ENCODE measurements at regions not wholly inside any gene's neighbourhood (a gene's known extent, or its start where the extent isn't known, plus 50 kb on each side); places are given as distances from the start of the nearest gene placed in this dataset.

- DNase-seq (ENCODE audit: low spot score) = no peak
- H3K27me3 ChIP-seq (ENCODE audit: control insufficient read depth in 3 of 3, insufficient read depth in 3 of 3, low read depth in 1 of 3, low read length in 3 of 3) = no peaks in the 10 kb centered on the region
- H3K9me3 ChIP-seq (replicated peaks in 1 of 2; ENCODE audit: control insufficient read depth in 2 of 2, insufficient read depth in 1 of 2, low read depth in 1 of 2, low read length in 2 of 2) = no peaks in the 10 kb centered on the region
- no peak overlapping the region for H2BK15ac ChIP-seq (ENCODE audit: low read length)
- no peaks in the 10 kb centered on the region for H3K36me3 ChIP-seq (replicated peaks in 1 of 2; ENCODE audit: control insufficient read depth in 2 of 2, insufficient read depth in 2 of 2, low read length in 2 of 2)
- H2BK120ac ChIP-seq (ENCODE audit: low read depth, low read length) = no peak overlapping the region
- no peak overlapping the region for H3K23ac ChIP-seq (ENCODE audit: low read depth, low read length, poor library complexity)
- H3K14ac ChIP-seq (ENCODE audit: low read length) = no peak overlapping the region
- H3K18ac ChIP-seq (ENCODE audit: low read length) = no peak overlapping the region
- H3K9ac ChIP-seq (ENCODE audit: low read depth, low read length, poor library complexity) = no peak overlapping the region
- no peak overlapping the region for H2AFZ ChIP-seq (ENCODE audit: low read length)
- no peaks in the 10 kb centered on the region for H3K79me1 ChIP-seq (ENCODE audit: low read depth, low read length)
- H3K4me2 ChIP-seq (ENCODE audit: insufficient read depth, low read length, poor library complexity, severe bottlenecking) = no peak overlapping the region
- no peak overlapping the region for H3K4me3 ChIP-seq (ENCODE audit: low read length in 2 of 2)
- H2BK5ac ChIP-seq (ENCODE audit: low read length) = no peak overlapping the region
- H4K91ac ChIP-seq (ENCODE audit: low read depth, low read length, poor library complexity) = no peak overlapping the region
- H3K27ac ChIP-seq (replicated peaks; ENCODE audit: low read length) = no peak overlapping the region
- H2BK12ac ChIP-seq (ENCODE audit: low read length) = no peak overlapping the region
- H4K8ac ChIP-seq (ENCODE audit: low read depth, low read length) = no peak overlapping the region
- no peak overlapping the region for H3K4ac ChIP-seq (ENCODE audit: low read length)
- 100% methylated on average over 1 of the region's 4 CpGs for WGBS, 2 donors (ENCODE audit: extremely low coverage in 2 of 2, insufficient read length in 2 of 2, insufficient replicate concordance in 1 of 2)
- no peak overlapping the region for H2AK5ac ChIP-seq (ENCODE audit: low read depth, low read length)
- no peaks in the 10 kb centered on the region for H3K4me1 ChIP-seq (ENCODE audit: control insufficient read depth in 2 of 2, insufficient read depth in 1 of 2, low read depth in 1 of 2, low read length in 2 of 2)
These were observed 237.6 kb upstream of the UBE2E3 start for GRCh38 chr2:180742801-180743200.

GRCh38 chr2:180739070-180739469 is 241.3 kb upstream of the UBE2E3 start:
- Histone ChIP-seq H3K36me3 (replicated peaks in 1 of 2; ENCODE audit: control insufficient read depth in 2 of 2, insufficient read depth in 2 of 2, low read length in 2 of 2) (no peaks in the 10 kb centered on the region), H2AFZ (ENCODE audit: low read length) (no peak overlapping the region), H3K18ac (ENCODE audit: low read length) (no peak overlapping the region), H3K4me2 (ENCODE audit: insufficient read depth, low read length, poor library complexity, severe bottlenecking) (no peak overlapping the region), H2BK12ac (ENCODE audit: low read length) (no peak overlapping the region), H3K27me3 (ENCODE audit: control insufficient read depth in 3 of 3, insufficient read depth in 3 of 3, low read depth in 1 of 3, low read length in 3 of 3) (no peaks in the 10 kb centered on the region), H3K27ac (replicated peaks; ENCODE audit: low read length) (no peak overlapping the region), H3K23ac (ENCODE audit: low read depth, low read length, poor library complexity) (no peak overlapping the region), H3K9ac (ENCODE audit: low read depth, low read length, poor library complexity) (no peak overlapping the region), H3K4me1 (ENCODE audit: control insufficient read depth in 2 of 2, insufficient read depth in 1 of 2, low read depth in 1 of 2, low read length in 2 of 2) (no peaks in the 10 kb centered on the region), H3K4me3 (ENCODE audit: low read length in 2 of 2) (no peak overlapping the region), H4K8ac (ENCODE audit: low read depth, low read length) (no peak overlapping the region), H2BK120ac (ENCODE audit: low read depth, low read length) (no peak overlapping the region), H2AK5ac (ENCODE audit: low read depth, low read length) (no peak overlapping the region), H3K4ac (ENCODE audit: low read length) (no peak overlapping the region), H2BK15ac (ENCODE audit: low read length) (no peak overlapping the region), H3K14ac (ENCODE audit: low read length) (no peak overlapping the region), H2BK5ac (ENCODE audit: low read length) (no peak overlapping the region), H3K9me3 (replicated peaks in 1 of 2; ENCODE audit: control insufficient read depth in 2 of 2, insufficient read depth in 1 of 2, low read depth in 1 of 2, low read length in 2 of 2) (no peaks in the 10 kb centered on the region), H3K79me1 (ENCODE audit: low read depth, low read length) (no peaks in the 10 kb centered on the region), H4K91ac (ENCODE audit: low read depth, low read length, poor library complexity) (no peak overlapping the region)
- no peak for DNase-seq (ENCODE audit: low spot score)
- no CpG with 5 or more reads among the region's 1 CpG for WGBS, 2 donors (ENCODE audit: extremely low coverage in 2 of 2, insufficient read length in 2 of 2, insufficient replicate concordance in 1 of 2)

DNA sequence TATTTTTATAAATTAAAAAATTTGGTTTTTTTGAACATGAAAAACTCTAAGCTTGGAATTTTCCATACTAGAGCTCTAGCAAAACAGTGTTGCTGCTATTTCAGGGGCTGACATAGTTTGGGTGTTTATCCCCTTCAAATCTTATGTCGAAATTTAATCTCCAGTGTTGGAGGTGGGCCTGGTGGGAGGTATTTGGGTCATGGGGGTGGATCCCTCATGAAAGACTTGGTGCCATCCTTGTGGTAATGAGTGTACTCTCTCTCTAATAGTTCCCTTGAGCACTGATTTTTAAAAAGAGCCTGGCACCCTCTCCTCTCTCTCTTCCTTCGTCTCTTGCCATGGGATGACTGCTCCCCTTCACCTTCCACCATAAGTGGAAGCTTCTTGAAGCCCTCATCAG is 244.6 kb upstream of the UBE2E3 start:
- no peaks in the 10 kb centered on the region for H3K79me1 ChIP-seq (ENCODE audit: low read depth, low read length)
- no peak overlapping the region for H3K4ac ChIP-seq (ENCODE audit: low read length)
- H3K18ac ChIP-seq (ENCODE audit: low read length) = no peak overlapping the region
- WGBS, 2 donors (ENCODE audit: extremely low coverage in 2 of 2, insufficient read length in 2 of 2, insufficient replicate concordance in 1 of 2) = no CpG with 5 or more reads among the region's 2 CpGs
- no peak overlapping the region for H2BK120ac ChIP-seq (ENCODE audit: low read depth, low read length)
- H3K36me3 ChIP-seq (replicated peaks in 1 of 2; ENCODE audit: control insufficient read depth in 2 of 2, insufficient read depth in 2 of 2, low read length in 2 of 2) = no peaks in the 10 kb centered on the region
- H4K91ac ChIP-seq (ENCODE audit: low read depth, low read length, poor library complexity) = no peak overlapping the region
- H3K4me3 ChIP-seq (ENCODE audit: low read length in 2 of 2) = no peak overlapping the region
- no peak overlapping the region for H2AFZ ChIP-seq (ENCODE audit: low read length)
- H2BK15ac ChIP-seq (ENCODE audit: low read length) = no peak overlapping the region
- no peak overlapping the region for H3K23ac ChIP-seq (ENCODE audit: low read depth, low read length, poor library complexity)
- no peak overlapping the region for H2AK5ac ChIP-seq (ENCODE audit: low read depth, low read length)
- H2BK12ac ChIP-seq (ENCODE audit: low read length) = no peak overlapping the region
- DNase-seq (ENCODE audit: low spot score) = no peak
- H2BK5ac ChIP-seq (ENCODE audit: low read length) = no peak overlapping the region
- H3K9me3 ChIP-seq (replicated peaks in 1 of 2; ENCODE audit: control insufficient read depth in 2 of 2, insufficient read depth in 1 of 2, low read depth in 1 of 2, low read length in 2 of 2) = no peaks in the 10 kb centered on the region
- H3K14ac ChIP-seq (ENCODE audit: low read length) = no peak overlapping the region
- no peak overlapping the region for H3K4me2 ChIP-seq (ENCODE audit: insufficient read depth, low read length, poor library complexity, severe bottlenecking)
- no peak overlapping the region for H4K8ac ChIP-seq (ENCODE audit: low read depth, low read length)
- no peak overlapping the region for H3K9ac ChIP-seq (ENCODE audit: low read depth, low read length, poor library complexity)
- H3K4me1 ChIP-seq (ENCODE audit: control insufficient read depth in 2 of 2, insufficient read depth in 1 of 2, low read depth in 1 of 2, low read length in 2 of 2) = peaks cover 0 to 3% of the 10 kb centered on the region in 2 donors
- H3K27me3 ChIP-seq (ENCODE audit: control insufficient read depth in 3 of 3, insufficient read depth in 3 of 3, low read depth in 1 of 3, low read length in 3 of 3) = no peaks in the 10 kb centered on the region
- no peak overlapping the region for H3K27ac ChIP-seq (replicated peaks; ENCODE audit: low read length)

DNA sequence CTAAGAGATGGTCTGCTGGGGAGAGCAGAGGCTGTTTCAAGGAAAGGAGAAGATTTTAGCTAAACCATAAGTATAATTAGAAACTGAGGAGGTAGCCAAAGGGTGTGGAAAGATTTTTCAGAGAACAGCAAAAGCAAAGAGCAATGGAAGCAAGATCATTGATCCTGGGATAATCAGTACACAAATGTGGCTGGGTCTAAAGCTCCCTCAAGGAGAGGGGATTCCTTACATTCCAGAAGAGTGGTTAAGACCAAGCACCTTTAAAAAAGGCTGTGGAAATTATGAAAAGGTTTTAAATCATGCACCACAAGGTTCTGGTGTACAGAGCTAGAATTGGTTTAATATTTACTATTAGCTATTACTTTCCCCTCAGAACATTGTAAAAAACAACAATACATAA is 246.0 kb upstream of the UBE2E3 start:
- H3K9me3 ChIP-seq (replicated peaks in 1 of 2; ENCODE audit: control insufficient read depth in 2 of 2, insufficient read depth in 1 of 2, low read depth in 1 of 2, low read length in 2 of 2) = no peaks in the 10 kb centered on the region

More for the DNA sequence above, 246.0 kb upstream of the UBE2E3 start:
- DNase-seq (ENCODE audit: low spot score) = peak; percentile 18
- Histone ChIP-seq H3K79me1 (ENCODE audit: low read depth, low read length) (no peaks in the 10 kb centered on the region), H2BK12ac (ENCODE audit: low read length) (no peak overlapping the region), H2BK5ac (ENCODE audit: low read length) (no peak overlapping the region), H3K4me2 (ENCODE audit: insufficient read depth, low read length, poor library complexity, severe bottlenecking) (no peak overlapping the region), H3K36me3 (replicated peaks in 1 of 2; ENCODE audit: control insufficient read depth in 2 of 2, insufficient read depth in 2 of 2, low read length in 2 of 2) (no peaks in the 10 kb centered on the region), H3K9ac (ENCODE audit: low read depth, low read length, poor library complexity) (no peak overlapping the region), H3K18ac (ENCODE audit: low read length) (no peak overlapping the region), H3K14ac (ENCODE audit: low read length) (no peak overlapping the region), H3K27me3 (ENCODE audit: control insufficient read depth in 3 of 3, insufficient read depth in 3 of 3, low read depth in 1 of 3, low read length in 3 of 3) (no peaks in the 10 kb centered on the region), H4K91ac (ENCODE audit: low read depth, low read length, poor library complexity) (no peak overlapping the region), H3K23ac (ENCODE audit: low read depth, low read length, poor library complexity) (no peak overlapping the region), H2AK5ac (ENCODE audit: low read depth, low read length) (no peak overlapping the region), H3K4me1 (ENCODE audit: control insufficient read depth in 2 of 2, insufficient read depth in 1 of 2, low read depth in 1 of 2, low read length in 2 of 2) (peaks cover 0 to 3% of the 10 kb centered on the region in 2 donors), H2BK120ac (ENCODE audit: low read depth, low read length) (no peak overlapping the region), H3K4me3 (ENCODE audit: low read length in 2 of 2) (no peak overlapping the region), H2BK15ac (ENCODE audit: low read length) (no peak overlapping the region), H4K8ac (ENCODE audit: low read depth, low read length) (no peak overlapping the region), H3K4ac (ENCODE audit: low read length) (no peak overlapping the region), H2AFZ (ENCODE audit: low read length) (no peak overlapping the region), H3K27ac (replicated peaks; ENCODE audit: low read length) (no peak overlapping the region)

Measured in neuronal stem cell (in vitro differentiated cells).